Upper lobe of left lung (tissue), 6 donors: ENCODE measurements at regions not wholly inside any gene's neighbourhood (a gene's known extent, or its start where the extent isn't known, plus 50 kb on each side); places are given as distances from the start of the nearest gene placed in this dataset.
"Not testable (repeated sequence)": the region's sequence is repeated elsewhere in the genome, so short reads cannot be mapped to it uniquely, and the experiment has no call there.

ENCODE experiments used
- ATAC-seq, 2 donors: fragments of 200-7000 bp; cut with Tn5 transposase; one replicate each; pipeline ENCODE4 v1.9.1; 2022; ENCODE audit warnings: mild to moderate bottlenecking in 2 of 2, moderate library complexity in 2 of 2; ENCODE audit not compliant: low FRiP score in 2 of 2
- DNase-seq, 2 donors: peaks; one replicate each; pipeline ENCODE4 v3.0.0-alpha.2; 2019 to 2020
- H3K27ac ChIP-seq, 4 donors: fragments of 200-600 bp; sonication (generic); one replicate each; pipeline ENCODE4 v1.5.1; 2016 to 2019
- H3K27me3 ChIP-seq, 4 donors: fragments of 200-600 bp; sonication (generic); one replicate each; pipeline ENCODE4 v1.5.1; 2017 to 2019
- H3K36me3 ChIP-seq, 4 donors: fragments of 200-600 bp; sonication (generic); one replicate each; pipeline ENCODE4 v1.5.1; 2016 to 2019
- H3K4me1 ChIP-seq, 4 donors: fragments of 200-600 bp; sonication (generic); one replicate each; pipeline ENCODE4 v1.5.1; 2018 to 2019
- H3K4me3 ChIP-seq, 4 donors: fragments of 200-600 bp; sonication (generic); one replicate each; pipeline ENCODE4 v1.5.1; 2017 to 2019; ENCODE audit warnings: mild to moderate bottlenecking in 2 of 4, moderate library complexity in 1 of 4
- H3K9me3 ChIP-seq, 4 donors: fragments of 200-600 bp; sonication (generic); one replicate each; pipeline ENCODE4 v1.5.1; 2018 to 2019
- CTCF ChIP-seq, 6 experiments: fragments of 450-650 bp in 4 of 6; fragments of 200-600 bp in 2 of 6; sonication (generic) in 2 of 6; IDR thresholded peaks; one replicate each; pipeline ENCODE4 v1.5.1; 2016 to 2019; ENCODE audit warnings: antibody characterized with exemption in 6 of 6
- EP300 ChIP-seq, 4 donors: sonication (generic); formaldehyde crosslinking; IDR thresholded peaks; one replicate each; pipeline ENCODE4 v1.5.1; 2017; ENCODE audit warnings: antibody characterized with exemption in 4 of 4, control low read depth in 2 of 4
- POLR2A ChIP-seq, 4 donors: fragments of 450-650 bp; IDR thresholded peaks; one replicate each; pipeline ENCODE4 v1.5.1; 2016 to 2017; ENCODE audit warnings: antibody characterized with exemption in 4 of 4, mild to moderate bottlenecking in 2 of 4
- POLR2AphosphoS5 ChIP-seq, 2 donors: sonication (generic); formaldehyde crosslinking; IDR thresholded peaks; one replicate each; pipeline ENCODE4 v1.5.1; 2017; ENCODE audit warnings: antibody characterized with exemption in 2 of 2
- WGBS, 2 donors: methylation state at CpG; one replicate each; pipeline ENCODE4 v1.1.5; 2017 to 2018; 5-methylcytosine and 5-hydroxymethylcytosine counted together
- donor health status: DM: no; HTN: no; CAD: no; lungs with moderate emphysema.
- donor health status: DM: no; HTN: yes; CAD: no; lungs with severe emphysema.

- DNase-seq, H3K27me3 ChIP-seq: not testable (repeated sequence)
- WGBS, 2 donors = 87 to 93% methylated on average over 2 to 3 of the region's 3 CpGs
Measured at GRCh38 chrX:134045372-134045771, 60.0 kb upstream of the GPC3 start.

GRCh38 chrX:134067107-134067506, 81.7 kb upstream of the GPC3 start:
- H3K27ac ChIP-seq, H3K27me3 ChIP-seq, ATAC-seq, H3K4me3 ChIP-seq, H3K9me3 ChIP-seq, DNase-seq, H3K36me3 ChIP-seq, H3K4me1 ChIP-seq: not testable (repeated sequence)
- 87 to 90% methylated on average over 3 of the region's 3 CpGs for WGBS, 2 donors

More at GRCh38 chrX:134045372-134045771, 60.0 kb upstream of the GPC3 start:
- not testable (repeated sequence) for ATAC-seq, H3K9me3 ChIP-seq, H3K4me1 ChIP-seq, H3K27ac ChIP-seq, H3K4me3 ChIP-seq, H3K36me3 ChIP-seq

GRCh38 chrX:134071899-134072298, 86.5 kb upstream of the GPC3 start:
- H3K9me3 ChIP-seq, H3K4me3 ChIP-seq, ATAC-seq, H3K27me3 ChIP-seq, H3K27ac ChIP-seq, DNase-seq, H3K4me1 ChIP-seq, H3K36me3 ChIP-seq: not testable (repeated sequence)
- 53 to 93% methylated on average over 3 to 6 of the region's 6 CpGs for WGBS, 2 donors

GRCh38 chrX:134073341-134073740, 87.9 kb upstream of the GPC3 start:
- Histone ChIP-seq H3K4me1 (no peaks in the 10 kb centered on the region), H3K27ac (no peak overlapping the region), H3K4me3 (no peak overlapping the region), H3K36me3 (no peaks in the 10 kb centered on the region), H3K27me3 (no peaks in the 10 kb centered on the region), H3K9me3 (no peaks in the 10 kb centered on the region)
- no peak for DNase-seq
- no peak for TF ChIP-seq EP300 (IDR thresholded peaks at IDR 0.05)
- TF ChIP-seq POLR2A (IDR thresholded peaks at IDR 0.05) = no peak
- no peak for TF ChIP-seq CTCF (IDR thresholded peaks at IDR 0.05)
- TF ChIP-seq POLR2AphosphoS5 (IDR thresholded peaks at IDR 0.05) = no peak
- 71 to 100% methylated on average over 2 of the region's 2 CpGs for WGBS, 2 donors
- ATAC-seq = no peak

- WGBS, 2 donors = 66 to 85% methylated on average over 2 to 3 of the region's 3 CpGs
- Histone ChIP-seq H3K4me1 (no peaks in the 10 kb centered on the region), H3K4me3 (no peak overlapping the region), H3K27me3 (no peaks in the 10 kb centered on the region), H3K27ac (no peak overlapping the region), H3K36me3 (no peaks in the 10 kb centered on the region), H3K9me3 (no peaks in the 10 kb centered on the region)
- DNase-seq (no peak), ATAC-seq (no peak)
- TF ChIP-seq POLR2A (IDR thresholded peaks at IDR 0.05) (no peak), POLR2AphosphoS5 (IDR thresholded peaks at IDR 0.05) (no peak)
Measured at GRCh38 chrX:134074151-134074550, 88.8 kb upstream of the GPC3 start.

- no peak for DNase-seq
- no peaks in the 10 kb centered on the region for H3K36me3 ChIP-seq
- H3K27me3 ChIP-seq = no peaks in the 10 kb centered on the region
- no peaks in the 10 kb centered on the region for H3K4me1 ChIP-seq
- 79 to 90% methylated on average over 23 to 26 of the region's 26 CpGs for WGBS, 2 donors
- no peaks in the 10 kb centered on the region for H3K9me3 ChIP-seq
- H3K4me3 ChIP-seq = no peak overlapping the region
- TF ChIP-seq POLR2A (IDR thresholded peaks at IDR 0.05) (no peak), EP300 (IDR thresholded peaks at IDR 0.05) (no peak), CTCF (IDR thresholded peaks at IDR 0.05) (no peak), POLR2AphosphoS5 (IDR thresholded peaks at IDR 0.05) (no peak)
- H3K27ac ChIP-seq = no peak overlapping the region
- no peak for ATAC-seq
Measured at GRCh38 chrX:134075894-134076718, 90.7 kb upstream of the GPC3 start.

GRCh38 chrX:134095366-134095765, 110.0 kb upstream of the GPC3 start:
- Histone ChIP-seq H3K27ac (no peak overlapping the region), H3K36me3 (no peaks in the 10 kb centered on the region), H3K4me1 (no peaks in the 10 kb centered on the region), H3K4me3 (no peak overlapping the region), H3K27me3 (no peaks in the 10 kb centered on the region), H3K9me3 (no peaks in the 10 kb centered on the region)
- DNase-seq (no peak), ATAC-seq (no peak)
- TF ChIP-seq POLR2AphosphoS5 (IDR thresholded peaks at IDR 0.05) = no peak
- TF ChIP-seq EP300 (IDR thresholded peaks at IDR 0.05) = no peak
- TF ChIP-seq CTCF (IDR thresholded peaks at IDR 0.05) = no peak
- TF ChIP-seq POLR2A (IDR thresholded peaks at IDR 0.05) = no peak
